AG08396 (cell line): ENCODE measurements at regions not wholly inside any gene's neighbourhood (a gene's known extent, or its start where the extent isn't known, plus 50 kb on each side); places are given as distances from the start of the nearest gene placed in this dataset.
A peak's percentile ranks its signal among the peaks of the same experiment; 100 is the strongest.
"Not testable (repeated sequence)": the region's sequence is repeated elsewhere in the genome, so short reads cannot be mapped to it uniquely, and the experiment has no call there.

Experiments used
- DNase-seq: peaks from one replicate; pipeline ENCODE4 v3.0.0; 2012; ENCODE audit warnings: low spot score, mixed read lengths

- DNase-seq, result not testable (repeated sequence)
Observed at GRCh38 chrX:40788698-40789097, 53.4 kb upstream of the MED14 start.

GRCh38 chrX:40792433-40792832 is 57.1 kb upstream of the MED14 start:
- DNase-seq, result no peak

GRCh38 chrX:40794829-40795130 is 59.4 kb upstream of the MED14 start:
- not testable (repeated sequence) for DNase-seq

GRCh38 chrX:40799745-40800144 is 64.4 kb upstream of the MED14 start:
- not testable (repeated sequence) for DNase-seq

- no peak for DNase-seq
Observed at GRCh38 chrX:40805404-40805803, 70.1 kb upstream of the MED14 start.

GRCh38 chrX:40806513-40807220 is 71.3 kb upstream of the MED14 start:
- no peak for DNase-seq

GRCh38 chrX:40807384-40807783 is 72.0 kb upstream of the MED14 start:
- DNase-seq, result no peak

- no peak for DNase-seq
Observed at GRCh38 chrX:40808203-40808602, 72.9 kb upstream of the MED14 start.

- DNase-seq, result peak; percentile 34
Observed at GRCh38 chrX:40809210-40809609, 73.9 kb upstream of the MED14 start.

- not testable (repeated sequence) for DNase-seq
Observed at GRCh38 chrX:40815045-40815444, 79.7 kb upstream of the MED14 start.

- no peak for DNase-seq
Observed at GRCh38 chrX:40816906-40817305, 81.6 kb upstream of the MED14 start.

- no peak for DNase-seq
Observed at GRCh38 chrX:40818236-40818635, 82.9 kb upstream of the MED14 start.

- DNase-seq, result no peak
Observed at GRCh38 chrX:40821780-40822179, 86.4 kb upstream of the MED14 start.

GRCh38 chrX:40827331-40827730 is 92.0 kb upstream of the MED14 start:
- DNase-seq, result no peak

GRCh38 chrX:40831750-40832149 is 96.4 kb upstream of the MED14 start:
- DNase-seq, result no peak

GRCh38 chrX:40832723-40833122 is 97.4 kb upstream of the MED14 start:
- DNase-seq, result no peak

- no peak for DNase-seq
Observed at GRCh38 chrX:40834225-40834624, 98.9 kb upstream of the MED14 start.

GRCh38 chrX:40835526-40835925 is 100.2 kb upstream of the MED14 start:
- no peak for DNase-seq

GRCh38 chrX:40843643-40844042 is 108.3 kb upstream of the MED14 start:
- DNase-seq, result no peak

- DNase-seq, result no peak
Observed at GRCh38 chrX:40844471-40844870, 109.1 kb upstream of the MED14 start.

- DNase-seq, result peak; percentile 82
Observed at GRCh38 chrX:40845331-40845911, 110.1 kb upstream of the MED14 start.

GRCh38 chrX:40849906-40850823 is 114.8 kb upstream of the MED14 start:
- no peak for DNase-seq

- DNase-seq, result no peak
Observed at GRCh38 chrX:40852586-40852985, 117.2 kb upstream of the MED14 start.
